GM12874 (cell line): ENCODE measurements at regions not wholly inside any gene's neighbourhood (a gene's known extent, or its start where the extent isn't known, plus 50 kb on each side); places are given as distances from the start of the nearest gene placed in this dataset.

Experiments
- CTCF ChIP-seq: IDR thresholded peaks from 2 replicates; pipeline ENCODE4 v1.5.1; 2011; ENCODE audit warnings: low read depth, mild to moderate bottlenecking, control low read depth, low read length, moderate library complexity; ENCODE audit not compliant: insufficient read depth

DNA sequence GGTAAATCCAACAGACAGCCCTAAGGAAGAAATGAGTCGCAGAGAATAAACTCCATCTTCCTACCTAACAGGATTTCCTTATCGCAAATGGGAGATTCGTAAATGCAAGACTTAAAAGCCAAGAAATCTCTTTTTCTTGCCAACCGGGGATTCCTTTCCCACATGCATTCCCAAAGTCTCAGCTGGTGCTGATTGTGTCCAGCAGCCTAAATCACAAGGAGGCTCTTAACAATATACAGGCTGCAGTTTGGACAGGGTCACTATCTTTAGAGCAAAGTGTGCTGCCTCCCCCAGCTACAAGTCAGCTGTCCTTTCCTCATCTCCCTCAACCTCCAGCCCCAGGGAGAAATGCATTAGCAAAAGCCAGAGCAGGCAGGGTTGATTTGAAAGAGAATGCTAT, 189.8 kb upstream of the PLXNA2 start:
- no peak for TF ChIP-seq CTCF

GRCh38 chr1:208437401-208437800, 193.2 kb upstream of the PLXNA2 start:
- TF ChIP-seq CTCF = no peak

GRCh38 chr1:208438112-208438699, 194.0 kb upstream of the PLXNA2 start:
- TF ChIP-seq CTCF = no peak

GRCh38 chr1:208445758-208446203, 201.6 kb upstream of the PLXNA2 start:
- TF ChIP-seq CTCF = no peak

- TF ChIP-seq CTCF = no peak
Observed at GRCh38 chr1:208446271-208446691, 202.1 kb upstream of the PLXNA2 start.

DNA sequence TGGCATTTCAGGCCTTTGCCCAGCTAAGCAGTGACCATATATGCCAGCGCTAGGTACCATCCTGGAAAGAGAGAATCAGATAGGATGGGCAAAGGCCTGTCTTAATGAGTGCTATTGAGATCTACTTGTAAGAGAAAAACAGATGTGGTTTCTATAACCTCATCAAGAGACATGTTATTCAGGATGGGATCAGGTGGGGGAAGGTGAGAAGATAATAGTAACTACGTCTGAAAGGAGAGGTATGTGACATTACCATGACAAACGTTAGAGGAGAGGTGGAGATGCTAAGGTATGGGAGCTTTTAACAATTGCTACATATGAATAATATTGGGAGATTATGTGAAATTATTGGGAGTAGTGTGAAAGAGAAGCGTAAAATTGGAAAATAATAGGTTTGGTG, 204.2 kb upstream of the PLXNA2 start:
- TF ChIP-seq CTCF = no peak

DNA sequence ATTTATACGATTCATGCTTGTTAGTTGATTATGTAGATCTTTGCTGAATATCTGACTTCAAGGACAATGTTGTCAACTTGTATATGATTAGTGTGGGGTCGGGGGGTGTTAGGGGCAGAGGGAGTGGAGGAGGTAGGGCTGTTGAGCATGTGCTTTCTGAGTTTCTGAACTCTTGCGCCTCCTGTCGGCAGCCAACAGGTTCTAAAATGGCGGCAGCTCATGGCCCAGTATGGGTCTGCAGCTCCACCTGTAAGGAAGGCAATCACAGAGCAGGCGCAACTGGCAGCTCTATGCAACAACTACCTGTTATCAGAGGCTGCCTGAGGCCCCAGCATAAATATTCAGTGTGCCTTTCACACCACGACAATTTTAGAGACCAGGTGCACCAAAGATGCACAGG, 205.8 kb upstream of the PLXNA2 start:
- no peak for TF ChIP-seq CTCF
